Liver (tissue), 8 donors: ENCODE measurements at regions not wholly inside any gene's neighbourhood (a gene's known extent, or its start where the extent isn't known, plus 50 kb on each side); places are given as distances from the start of the nearest gene placed in this dataset.
A peak's percentile ranks its signal among the peaks of the same experiment; 100 is the strongest.

Experiments
- DNase-seq: peaks from one replicate; pipeline ENCODE4 v3.0.0-alpha.2; 2017; ENCODE audit warnings: low spot score
- H3K27ac ChIP-seq, 2 donors: one replicate each; pipeline ENCODE4 v1.7.0; 2013; ENCODE audit warnings: inconsistent platforms in 2 of 2, low read length in 2 of 2, control low read depth in 1 of 2, low read depth in 1 of 2, mild to moderate bottlenecking in 1 of 2
- H3K27me3 ChIP-seq, 4 donors: one replicate each; pipeline versions ENCODE4 v1.6.1 to v1.7.0; 2013; ENCODE audit warnings: low read length in 3 of 4, inconsistent platforms in 1 of 4, mild to moderate bottlenecking in 1 of 4, moderate library complexity in 1 of 4; ENCODE audit not compliant: control insufficient read depth in 4 of 4, insufficient read depth in 4 of 4
- H3K36me3 ChIP-seq, 4 donors: one replicate each; pipeline versions ENCODE4 v1.6.1 to v1.7.0; 2013; ENCODE audit warnings: low read length in 3 of 4, mild to moderate bottlenecking in 3 of 4, low read depth in 1 of 4, moderate library complexity in 1 of 4; ENCODE audit not compliant: control insufficient read depth in 4 of 4, insufficient read depth in 3 of 4
- H3K4me1 ChIP-seq, 4 donors: one replicate each; pipeline versions ENCODE4 v1.6.1 to v1.7.0; 2013; ENCODE audit warnings: low read length in 3 of 4, mild to moderate bottlenecking in 3 of 4, moderate library complexity in 1 of 4; ENCODE audit not compliant: control insufficient read depth in 4 of 4, insufficient read depth in 4 of 4
- H3K4me3 ChIP-seq, 3 donors: one replicate each; pipeline versions ENCODE4 v1.6.1 to v1.7.0; 2013; ENCODE audit warnings: low read length in 3 of 3, control low read depth in 1 of 3, low read depth in 1 of 3, mild to moderate bottlenecking in 1 of 3
- H3K9ac ChIP-seq, 2 donors: one replicate each; pipeline ENCODE4 v1.7.0; 2013; ENCODE audit warnings: low read length in 2 of 2, mild to moderate bottlenecking in 2 of 2, moderate library complexity in 2 of 2, control low read depth in 1 of 2, low read depth in 1 of 2
- H3K9me3 ChIP-seq, 4 donors: one replicate each; pipeline versions ENCODE4 v1.6.1 to v1.7.0; 2013; ENCODE audit warnings: low read length in 3 of 4; ENCODE audit not compliant: control insufficient read depth in 4 of 4
- EGR1 ChIP-seq, 2 donors: IDR thresholded peaks; 2 replicates each; pipeline ENCODE4 v1.6.1; 2016 to 2018; ENCODE audit warnings: antibody characterized with exemption in 2 of 2, low read depth in 2 of 2
- FOXA1 ChIP-seq: IDR thresholded peaks from 2 replicates; pipeline ENCODE4 v1.6.1; 2016; ENCODE audit warnings: antibody characterized with exemption
- FOXA2 ChIP-seq: IDR thresholded peaks from 2 replicates; pipeline ENCODE4 v1.6.1; 2016; ENCODE audit warnings: antibody characterized with exemption
- GABPA ChIP-seq, 2 donors: IDR thresholded peaks in 1 of 2; conservative IDR thresholded peaks in 1 of 2; 2 replicates each; pipeline ENCODE4 v1.6.1; 2016; ENCODE audit warnings: antibody characterized with exemption in 2 of 2, mild to moderate bottlenecking in 1 of 2, moderate library complexity in 1 of 2
- HNF4G ChIP-seq: IDR thresholded peaks from 2 replicates; pipeline ENCODE4 v1.6.1; 2016; ENCODE audit warnings: antibody characterized with exemption
- JUND ChIP-seq, 2 donors: IDR thresholded peaks; 2 replicates each; pipeline ENCODE4 v1.6.1; 2016; ENCODE audit warnings: antibody characterized with exemption in 2 of 2
- RAD21 ChIP-seq, 2 donors: IDR thresholded peaks; 2 replicates each; pipeline ENCODE4 v1.6.1; 2016; ENCODE audit warnings: antibody characterized with exemption in 2 of 2, mild to moderate bottlenecking in 2 of 2
- REST ChIP-seq: IDR thresholded peaks from 2 replicates; pipeline ENCODE4 v1.6.1; 2016; ENCODE audit warnings: antibody characterized with exemption, mild to moderate bottlenecking
- RXRA ChIP-seq, 2 donors: IDR thresholded peaks; 2 replicates each; pipeline ENCODE4 v1.6.1; 2017 to 2018; ENCODE audit warnings: antibody characterized with exemption in 2 of 2, mild to moderate bottlenecking in 1 of 2
- SP1 ChIP-seq: IDR thresholded peaks from 2 replicates; pipeline ENCODE4 v1.6.1; 2018; ENCODE audit warnings: antibody characterized with exemption, mild to moderate bottlenecking
- TAF1 ChIP-seq: conservative IDR thresholded peaks from 2 replicates; pipeline ENCODE4 v1.6.1; 2016; ENCODE audit warnings: antibody characterized with exemption, mild to moderate bottlenecking
- YY1 ChIP-seq: IDR thresholded peaks from 2 replicates; pipeline ENCODE4 v1.6.1; 2016; ENCODE audit warnings: antibody characterized with exemption, mild to moderate bottlenecking
- WGBS: extraction: QIAGEN DNeasy Blood & Tissue Kit; methylation state at CpG from one replicate; pipeline ENCODE4 v1.1.7; 2013; 5-methylcytosine and 5-hydroxymethylcytosine counted together
- TF ChIP-seq, protein P1 (sequence below): fragments of 150-350 bp; IDR thresholded peaks from 2 replicates; pipeline ENCODE4 v1.5.1; 2017; ENCODE audit warnings: improper control_type of control experiment, low read depth, low read length; ENCODE audit not compliant: missing input control
- TF ChIP-seq, protein P2 (sequence below): IDR thresholded peaks from 2 replicates; pipeline ENCODE4 v1.6.1; 2016; ENCODE audit warnings: antibody characterized with exemption
- TF ChIP-seq, protein P3 (sequence below): IDR thresholded peaks from 2 replicates; pipeline ENCODE4 v1.6.1; 2016; ENCODE audit warnings: antibody characterized with exemption
- TF ChIP-seq, protein P4 (sequence below): IDR thresholded peaks from 2 replicates; pipeline ENCODE4 v1.6.1; 2016; ENCODE audit warnings: antibody characterized with exemption
- donor health status: healthy.
- donor health status: healthy.
- donor health status: healthy.
- donor health status: healthy.
- donor health status: healthy.

DNA sequence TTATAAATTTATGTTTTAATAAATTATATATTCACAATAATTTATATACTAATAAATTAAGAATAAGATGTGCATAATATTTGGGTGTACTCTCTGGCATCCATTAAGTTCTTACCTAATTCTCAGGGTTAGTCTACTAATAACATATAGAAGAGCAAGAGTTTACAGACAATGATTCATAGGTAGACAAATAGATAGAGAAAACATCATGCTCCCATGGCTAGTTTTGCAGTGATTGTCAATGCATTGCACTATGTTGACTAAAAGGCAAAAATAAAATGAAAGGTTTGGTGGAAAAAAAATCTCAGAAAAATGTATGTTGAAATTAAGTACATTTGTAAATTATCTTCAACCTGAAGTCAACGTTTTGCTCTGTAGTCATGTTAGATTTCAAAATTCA, 606.0 kb downstream of the KCTD8 start:
- Histone ChIP-seq H3K27me3 (no peaks in the 10 kb centered on the region), H3K27ac (no peak overlapping the region), H3K4me3 (no peak overlapping the region), H3K9ac (no peak overlapping the region), H3K9me3 (no peaks in the 10 kb centered on the region), H3K36me3 (no peaks in the 10 kb centered on the region), H3K4me1 (no peaks in the 10 kb centered on the region)
- no peak for DNase-seq
- 61% methylated on average over 1 of the region's 1 CpG for WGBS
- TF ChIP-seq TAF1: no peak
- TF ChIP-seq EGR1 (IDR thresholded peaks at IDR 0.05; ENCODE audit: low read depth in 2 of 2): no peak
- TF ChIP-seq RXRA (IDR thresholded peaks at IDR 0.05): no peak
- TF ChIP-seq GABPA (IDR thresholded peaks at IDR 0.05 in 1 of 2, conservative IDR thresholded peaks at IDR 0.05 in 1 of 2): no peak
- TF ChIP-seq REST: no peak
- no peak for TF ChIP-seq SP1
- no peak for TF ChIP-seq FOXA1
- no peak for TF ChIP-seq JUND (IDR thresholded peaks at IDR 0.05)
- TF ChIP-seq, protein P1, sequence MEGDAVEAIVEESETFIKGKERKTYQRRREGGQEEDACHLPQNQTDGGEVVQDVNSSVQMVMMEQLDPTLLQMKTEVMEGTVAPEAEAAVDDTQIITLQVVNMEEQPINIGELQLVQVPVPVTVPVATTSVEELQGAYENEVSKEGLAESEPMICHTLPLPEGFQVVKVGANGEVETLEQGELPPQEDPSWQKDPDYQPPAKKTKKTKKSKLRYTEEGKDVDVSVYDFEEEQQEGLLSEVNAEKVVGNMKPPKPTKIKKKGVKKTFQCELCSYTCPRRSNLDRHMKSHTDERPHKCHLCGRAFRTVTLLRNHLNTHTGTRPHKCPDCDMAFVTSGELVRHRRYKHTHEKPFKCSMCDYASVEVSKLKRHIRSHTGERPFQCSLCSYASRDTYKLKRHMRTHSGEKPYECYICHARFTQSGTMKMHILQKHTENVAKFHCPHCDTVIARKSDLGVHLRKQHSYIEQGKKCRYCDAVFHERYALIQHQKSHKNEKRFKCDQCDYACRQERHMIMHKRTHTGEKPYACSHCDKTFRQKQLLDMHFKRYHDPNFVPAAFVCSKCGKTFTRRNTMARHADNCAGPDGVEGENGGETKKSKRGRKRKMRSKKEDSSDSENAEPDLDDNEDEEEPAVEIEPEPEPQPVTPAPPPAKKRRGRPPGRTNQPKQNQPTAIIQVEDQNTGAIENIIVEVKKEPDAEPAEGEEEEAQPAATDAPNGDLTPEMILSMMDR: no peak
- TF ChIP-seq, protein P2, sequence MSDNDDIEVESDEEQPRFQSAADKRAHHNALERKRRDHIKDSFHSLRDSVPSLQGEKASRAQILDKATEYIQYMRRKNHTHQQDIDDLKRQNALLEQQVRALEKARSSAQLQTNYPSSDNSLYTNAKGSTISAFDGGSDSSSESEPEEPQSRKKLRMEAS: no peak
- TF ChIP-seq HNF4G: no peak
- TF ChIP-seq FOXA2: no peak
- TF ChIP-seq, protein P3, sequence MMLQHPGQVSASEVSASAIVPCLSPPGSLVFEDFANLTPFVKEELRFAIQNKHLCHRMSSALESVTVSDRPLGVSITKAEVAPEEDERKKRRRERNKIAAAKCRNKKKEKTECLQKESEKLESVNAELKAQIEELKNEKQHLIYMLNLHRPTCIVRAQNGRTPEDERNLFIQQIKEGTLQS: no peak
- no peak for TF ChIP-seq YY1
- TF ChIP-seq, protein P4, sequence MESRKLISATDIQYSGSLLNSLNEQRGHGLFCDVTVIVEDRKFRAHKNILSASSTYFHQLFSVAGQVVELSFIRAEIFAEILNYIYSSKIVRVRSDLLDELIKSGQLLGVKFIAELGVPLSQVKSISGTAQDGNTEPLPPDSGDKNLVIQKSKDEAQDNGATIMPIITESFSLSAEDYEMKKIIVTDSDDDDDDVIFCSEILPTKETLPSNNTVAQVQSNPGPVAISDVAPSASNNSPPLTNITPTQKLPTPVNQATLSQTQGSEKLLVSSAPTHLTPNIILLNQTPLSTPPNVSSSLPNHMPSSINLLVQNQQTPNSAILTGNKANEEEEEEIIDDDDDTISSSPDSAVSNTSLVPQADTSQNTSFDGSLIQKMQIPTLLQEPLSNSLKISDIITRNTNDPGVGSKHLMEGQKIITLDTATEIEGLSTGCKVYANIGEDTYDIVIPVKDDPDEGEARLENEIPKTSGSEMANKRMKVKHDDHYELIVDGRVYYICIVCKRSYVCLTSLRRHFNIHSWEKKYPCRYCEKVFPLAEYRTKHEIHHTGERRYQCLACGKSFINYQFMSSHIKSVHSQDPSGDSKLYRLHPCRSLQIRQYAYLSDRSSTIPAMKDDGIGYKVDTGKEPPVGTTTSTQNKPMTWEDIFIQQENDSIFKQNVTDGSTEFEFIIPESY: no peak
- TF ChIP-seq RAD21 (IDR thresholded peaks at IDR 0.05): no peak

DNA sequence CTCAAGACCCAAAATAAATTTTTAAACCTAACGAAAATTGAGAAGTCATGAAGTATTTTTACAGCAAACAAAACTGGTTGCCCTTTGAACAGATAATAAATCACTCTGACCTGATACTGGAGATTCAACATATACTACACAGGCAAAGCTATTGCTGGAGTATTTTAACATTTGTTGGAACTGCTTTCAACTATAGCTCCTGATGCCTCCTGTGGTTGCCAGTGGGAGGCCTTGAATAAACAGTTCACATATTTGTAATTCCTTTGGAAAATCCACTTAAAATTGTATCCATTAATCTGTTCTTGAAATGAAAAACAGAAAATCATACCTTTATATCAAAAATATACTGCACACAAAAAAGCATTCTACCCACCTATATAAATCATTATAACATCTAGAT, 605.1 kb downstream of the KCTD8 start:
- no peaks in the 10 kb centered on the region for H3K36me3 ChIP-seq
- H3K9ac ChIP-seq: no peak overlapping the region
- no peaks in the 10 kb centered on the region for H3K9me3 ChIP-seq
- H3K27me3 ChIP-seq: no peaks in the 10 kb centered on the region
- WGBS: 20% methylated on average over 1 of the region's 1 CpG
- no peak overlapping the region for H3K4me3 ChIP-seq
- DNase-seq: no peak
- TF ChIP-seq, protein P3: no peak
- TF ChIP-seq, protein P4: no peak
- TF ChIP-seq TAF1: no peak
- peak; percentile 50 to 51 for TF ChIP-seq RAD21 (IDR thresholded peaks at IDR 0.05)
- TF ChIP-seq, protein P1: peak; percentile 14
- TF ChIP-seq EGR1 (IDR thresholded peaks at IDR 0.05; ENCODE audit: low read depth in 2 of 2): no peak
- no peak for TF ChIP-seq FOXA1
- no peak for TF ChIP-seq GABPA (IDR thresholded peaks at IDR 0.05 in 1 of 2, conservative IDR thresholded peaks at IDR 0.05 in 1 of 2)
- TF ChIP-seq SP1: no peak
- H3K27ac ChIP-seq: no peak overlapping the region
- no peaks in the 10 kb centered on the region for H3K4me1 ChIP-seq
